Caco-2 (cell line): ENCODE measurements at regions not wholly inside any gene's neighbourhood (a gene's known extent, or its start where the extent isn't known, plus 50 kb on each side); places are given as distances from the start of the nearest gene placed in this dataset.

ENCODE experiments used
- BruUV-seq: library from RNA; stranded (reverse); fragments of 400-500 nt; replicated peaks from 2 replicates; lab custom pipeline; 2021; lab: Mats Ljungman, UMichigan
- CTCF ChIA-PET: fragments of 300-600 bp; sonication (Branson Sonifier 250); formaldehyde crosslinking; loops from one replicate; lab custom pipeline; 2022; ENCODE audit warnings: antibody characterized with exemption; lab: Charles Lee
- POLR2A ChIA-PET: fragments of 300-600 bp; sonication (Branson Sonifier 250); formaldehyde crosslinking; loops from one replicate; lab custom pipeline; 2022; ENCODE audit warnings: antibody characterized with exemption; lab: Charles Lee
- DNase-seq, 2 experiments: peaks; one replicate each; pipeline versions ENCODE4 v3.0.0 to v3.0.0-alpha.2; 2020 to 2022
- H3K27me3 ChIP-seq: replicated peaks from 2 replicates; pipeline ENCODE4 v1.6.0; 2011; ENCODE audit warnings: low read length; ENCODE audit not compliant: control insufficient read depth, insufficient read depth
- H3K36me3 ChIP-seq: 2 replicates; pipeline ENCODE4 v1.5.1; 2011; ENCODE audit warnings: low read length; ENCODE audit not compliant: control insufficient read depth, insufficient read depth
- H3K4me1 ChIP-seq: fragments of 250-450 bp; sonication (Bioruptor Pico); 2 replicates; pipeline ENCODE4 v1.5.1; 2020; ENCODE audit warnings: mild to moderate bottlenecking
- H3K4me3 ChIP-seq: 2 replicates; pipeline ENCODE4 v1.5.1; 2011; ENCODE audit warnings: low read depth, mild to moderate bottlenecking, control low read depth, low read length
- H3K9me3 ChIP-seq: fragments of 250-450 bp; sonication (Bioruptor Pico); 2 replicates; pipeline ENCODE4 v1.5.1; 2020; ENCODE audit warnings: mild to moderate bottlenecking, moderate library complexity
- H3K27ac Mint-ChIP-seq: one replicate; pipeline ENCODE4 v1.8.0; 2022; ENCODE audit warnings: mixed read lengths; ENCODE audit not compliant: unreplicated experiment
- H3K27me3 Mint-ChIP-seq: one replicate; pipeline ENCODE4 v1.8.0; 2022; ENCODE audit warnings: mixed read lengths; ENCODE audit not compliant: insufficient read depth, unreplicated experiment
- H3K36me3 Mint-ChIP-seq: one replicate; pipeline ENCODE4 v1.8.0; 2022; ENCODE audit warnings: mild to moderate bottlenecking, mixed read lengths; ENCODE audit not compliant: insufficient read depth, unreplicated experiment
- H3K4me1 Mint-ChIP-seq: one replicate; pipeline ENCODE4 v1.8.0; 2022; ENCODE audit warnings: low read depth, mixed read lengths; ENCODE audit not compliant: unreplicated experiment
- H3K4me3 Mint-ChIP-seq: one replicate; pipeline ENCODE4 v1.8.0; 2022; ENCODE audit warnings: mild to moderate bottlenecking, moderate library complexity, mixed read lengths; ENCODE audit not compliant: unreplicated experiment
- H3K9me3 Mint-ChIP-seq: one replicate; pipeline ENCODE4 v1.8.0; 2022; ENCODE audit warnings: mixed read lengths; ENCODE audit not compliant: unreplicated experiment
- intact Hi-C: fragments of 100-400 bp; cut with micrococcal nuclease; formaldehyde crosslinking; loops from one replicate; pipeline ENCODE4 v1.10.0; 2022; ENCODE audit not compliant: unreplicated experiment
- TF ChIP-seq, protein P1 (sequence below), 2 experiments: fragments of 200-600 bp in 1 of 2; IDR thresholded peaks; 1 replicate in 1 of 2; 2 replicates in 1 of 2; pipeline versions ENCODE4 v1.5.1 to v1.8.0; 2011 to 2022; ENCODE audit warnings: antibody characterized with exemption in 1 of 2, control low read depth in 1 of 2, inconsistent platforms in 1 of 2, low read depth in 1 of 2, low read length in 1 of 2, mild to moderate bottlenecking in 1 of 2, moderate library complexity in 1 of 2; ENCODE audit not compliant: insufficient read depth in 1 of 2, severe bottlenecking in 1 of 2, unreplicated experiment in 1 of 2

DNA sequence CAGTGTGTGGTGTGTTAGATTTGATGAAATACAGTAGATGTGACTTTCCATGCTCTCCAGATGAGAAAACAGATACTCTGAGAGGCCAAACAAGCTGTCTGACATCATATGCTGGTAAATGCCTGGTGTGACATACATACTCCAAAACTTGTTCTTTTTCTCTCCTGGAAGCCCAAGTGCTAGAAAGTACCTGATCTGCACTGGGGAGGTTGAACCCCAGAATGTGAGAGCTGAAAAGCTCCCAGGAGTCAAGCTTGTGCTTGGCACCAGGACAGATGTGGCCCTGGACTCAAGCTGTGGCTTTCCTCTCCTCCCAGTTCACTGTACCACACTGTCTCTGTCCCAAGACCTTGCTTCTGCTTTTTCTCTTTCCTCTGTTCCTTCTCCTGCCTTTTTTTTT lies 389.0 kb upstream of the USP24 start:
- DNase-seq: no peak
- BruUV-seq: no TSS peak
- Mint-ChIP-seq H3K9me3 (no peaks in the 10 kb centered on the region), H3K27ac (no peak overlapping the region), H3K27me3 (no peaks in the 10 kb centered on the region), H3K36me3 (no peaks in the 10 kb centered on the region), H3K4me1 (no peaks in the 10 kb centered on the region), H3K4me3 (no peak overlapping the region)
- Histone ChIP-seq H3K27me3 (no peaks in the 10 kb centered on the region), H3K4me1 (no peaks in the 10 kb centered on the region; the same call in 1 of the 2 replicates), H3K36me3 (no peaks in the 10 kb centered on the region), H3K4me3 (no peak overlapping the region), H3K9me3 (no peaks in the 10 kb centered on the region)
- intact Hi-C loops: no loop called here
- TF ChIP-seq, protein P1, sequence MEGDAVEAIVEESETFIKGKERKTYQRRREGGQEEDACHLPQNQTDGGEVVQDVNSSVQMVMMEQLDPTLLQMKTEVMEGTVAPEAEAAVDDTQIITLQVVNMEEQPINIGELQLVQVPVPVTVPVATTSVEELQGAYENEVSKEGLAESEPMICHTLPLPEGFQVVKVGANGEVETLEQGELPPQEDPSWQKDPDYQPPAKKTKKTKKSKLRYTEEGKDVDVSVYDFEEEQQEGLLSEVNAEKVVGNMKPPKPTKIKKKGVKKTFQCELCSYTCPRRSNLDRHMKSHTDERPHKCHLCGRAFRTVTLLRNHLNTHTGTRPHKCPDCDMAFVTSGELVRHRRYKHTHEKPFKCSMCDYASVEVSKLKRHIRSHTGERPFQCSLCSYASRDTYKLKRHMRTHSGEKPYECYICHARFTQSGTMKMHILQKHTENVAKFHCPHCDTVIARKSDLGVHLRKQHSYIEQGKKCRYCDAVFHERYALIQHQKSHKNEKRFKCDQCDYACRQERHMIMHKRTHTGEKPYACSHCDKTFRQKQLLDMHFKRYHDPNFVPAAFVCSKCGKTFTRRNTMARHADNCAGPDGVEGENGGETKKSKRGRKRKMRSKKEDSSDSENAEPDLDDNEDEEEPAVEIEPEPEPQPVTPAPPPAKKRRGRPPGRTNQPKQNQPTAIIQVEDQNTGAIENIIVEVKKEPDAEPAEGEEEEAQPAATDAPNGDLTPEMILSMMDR (IDR thresholded peaks at IDR 0.05; ENCODE audit: insufficient read depth in 1 of 2, low read depth in 1 of 2, low read length in 1 of 2, severe bottlenecking in 1 of 2, unreplicated experiment in 1 of 2): no peak
- ChIA-PET CTCF (no interaction called here), POLR2A (no interaction called here)

DNA sequence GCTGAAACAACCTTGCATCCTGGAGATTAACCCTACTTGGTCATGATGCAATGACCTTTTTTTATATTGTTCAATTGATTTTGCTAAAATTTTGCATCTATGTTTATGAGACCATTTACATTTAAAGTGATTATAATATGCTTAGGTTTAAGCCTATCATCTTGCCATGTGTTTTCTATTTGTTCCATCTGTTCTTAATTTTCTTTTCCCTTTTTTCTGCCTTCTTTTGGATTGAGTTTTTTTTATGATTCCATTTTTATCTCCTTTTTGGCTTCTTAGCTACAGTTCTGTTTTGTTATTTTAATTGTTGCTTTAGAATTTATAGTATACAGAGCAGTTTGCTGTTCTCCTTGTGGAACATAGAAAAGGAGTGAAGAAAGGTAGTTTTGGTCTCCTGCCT lies 385.1 kb upstream of the USP24 start:
- H3K36me3 ChIP-seq: no peaks in the 10 kb centered on the region
- Mint-ChIP-seq H3K9me3 (peaks cover 10% of the 10 kb centered on the region), H3K4me3 (no peak overlapping the region), H3K27ac (no peak overlapping the region), H3K4me1 (no peaks in the 10 kb centered on the region), H3K36me3 (no peaks in the 10 kb centered on the region), H3K27me3 (no peaks in the 10 kb centered on the region)
- no peak overlapping the region for H3K4me3 ChIP-seq
- TF ChIP-seq, protein P1 (IDR thresholded peaks at IDR 0.05; ENCODE audit: insufficient read depth in 1 of 2, low read depth in 1 of 2, low read length in 1 of 2, severe bottlenecking in 1 of 2, unreplicated experiment in 1 of 2): no peak
- no peaks in the 10 kb centered on the region; the same call in 1 of the 2 replicates for H3K4me1 ChIP-seq
- no peaks in the 10 kb centered on the region for H3K9me3 ChIP-seq
- ChIA-PET CTCF (no interaction called here), POLR2A (no interaction called here)
- no peaks in the 10 kb centered on the region for H3K27me3 ChIP-seq
- intact Hi-C loops: no loop called here
- no peak for DNase-seq
- no TSS peak for BruUV-seq

DNA sequence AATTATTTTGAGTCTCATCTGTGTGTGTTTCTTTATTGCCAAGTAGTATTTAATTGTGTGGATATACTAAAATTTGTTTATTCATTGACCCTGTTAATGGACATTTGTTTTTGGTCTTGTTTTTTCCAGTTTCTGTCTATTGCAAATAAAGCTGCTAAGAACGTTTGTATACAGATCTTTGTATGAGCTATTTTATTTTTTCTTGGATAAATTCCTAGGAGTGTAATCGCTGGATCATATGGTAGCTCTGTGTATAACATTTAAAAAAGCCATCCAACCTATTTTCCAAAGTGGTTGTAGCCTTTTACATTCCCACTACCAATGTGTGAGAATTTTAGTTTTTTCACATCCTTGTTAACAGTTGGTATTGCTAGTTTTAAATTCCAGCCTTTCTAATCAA lies 382.7 kb upstream of the USP24 start:
- BruUV-seq: no TSS peak
- no peak for DNase-seq

More for the DNA sequence above, 382.7 kb upstream of the USP24 start:
- intact Hi-C loops: no loop called here
- ChIA-PET POLR2A (no interaction called here), CTCF (no interaction called here)
- H3K4me1 Mint-ChIP-seq: no peaks in the 10 kb centered on the region
- Histone ChIP-seq H3K9me3 (no peaks in the 10 kb centered on the region), H3K4me3 (no peak overlapping the region), H3K36me3 (no peaks in the 10 kb centered on the region), H3K27me3 (no peaks in the 10 kb centered on the region), H3K4me1 (no peaks in the 10 kb centered on the region; the same call in 1 of the 2 replicates)
- H3K27me3 Mint-ChIP-seq: no peaks in the 10 kb centered on the region
- H3K9me3 Mint-ChIP-seq: peaks cover 10% of the 10 kb centered on the region
- no peak overlapping the region for H3K27ac Mint-ChIP-seq
- TF ChIP-seq, protein P1 (IDR thresholded peaks at IDR 0.05; ENCODE audit: insufficient read depth in 1 of 2, low read depth in 1 of 2, low read length in 1 of 2, severe bottlenecking in 1 of 2, unreplicated experiment in 1 of 2): no peak
- no peak overlapping the region for H3K4me3 Mint-ChIP-seq
- no peaks in the 10 kb centered on the region for H3K36me3 Mint-ChIP-seq
